NCI-H146 treated with DMSO at 0.1 percent for 48 hours (cell line): ENCODE measurements at regions not wholly inside any gene's neighbourhood (a gene's known extent, or its start where the extent isn't known, plus 50 kb on each side); places are given as distances from the start of the nearest gene placed in this dataset.

ENCODE experiments used
- DNase-seq: peaks from one replicate; lab custom pipeline; 2025; ENCODE audit not compliant: unreplicated experiment; lab: John Stamatoyannopoulos, UW

- DNase-seq = no peak
These were observed 1256.5 kb downstream of the STIM2 start for GRCh38 chr4:28117084-28117682.

DNA sequence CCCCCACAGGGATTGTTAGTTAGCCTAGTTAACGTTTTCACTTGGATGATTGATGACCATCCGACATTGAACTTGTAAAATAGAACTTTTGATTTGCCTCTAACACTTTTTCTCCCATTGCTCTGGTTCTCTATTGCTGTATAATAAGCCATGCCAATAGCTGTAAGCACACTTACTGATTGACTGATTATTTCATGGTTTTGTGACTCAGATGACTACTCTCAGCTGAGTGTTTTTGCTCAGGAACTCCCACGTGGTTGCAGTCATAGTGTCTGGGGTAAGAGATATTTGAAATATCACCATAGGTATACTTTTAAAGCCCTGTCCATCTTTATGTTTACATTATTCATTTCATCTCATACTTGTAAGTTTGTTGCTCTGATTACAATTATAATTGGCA, 1285.5 kb downstream of the STIM2 start:
- no peak for DNase-seq

DNA sequence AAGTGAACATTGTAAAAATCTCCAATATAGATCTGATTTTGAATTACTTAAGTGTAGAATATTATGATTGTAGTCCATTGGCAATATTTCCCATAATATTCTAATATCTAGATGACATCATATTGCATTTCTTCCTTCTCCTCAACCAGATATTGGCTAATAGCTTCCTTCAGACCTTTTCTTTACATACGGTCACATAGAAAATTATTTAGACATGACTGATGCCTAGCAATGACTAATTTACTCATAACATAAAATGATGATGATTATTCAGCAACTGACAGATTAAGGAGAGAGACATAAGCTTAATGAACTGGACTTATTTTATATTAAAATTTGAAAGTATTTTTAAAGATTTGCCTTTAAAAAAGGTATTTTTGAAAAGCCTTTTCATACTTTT, 1287.6 kb downstream of the STIM2 start:
- no peak for DNase-seq

- DNase-seq = no peak
These were observed 1289.1 kb downstream of the STIM2 start for GRCh38 chr4:28149762-28150161.

DNA sequence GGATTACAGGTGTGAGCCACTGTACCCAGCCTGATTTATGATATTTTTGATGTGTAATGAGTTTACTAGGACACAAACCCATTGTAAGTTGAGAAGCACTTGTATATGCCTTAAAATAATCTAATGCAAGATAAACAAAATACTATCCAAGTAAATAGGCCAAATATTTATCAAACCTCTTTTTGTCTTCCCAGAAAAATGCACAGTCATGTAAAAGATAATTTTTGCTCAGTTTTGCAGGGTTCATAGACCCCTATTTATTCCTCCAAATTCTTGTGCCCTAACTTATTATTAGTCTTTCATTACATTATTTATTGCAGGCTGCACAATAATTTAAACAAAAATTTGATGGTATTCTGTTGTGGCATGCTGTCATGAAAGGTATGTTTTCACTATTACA, 1290.7 kb downstream of the STIM2 start:
- no peak for DNase-seq

GRCh38 chr4:28167411-28167810, 1306.8 kb downstream of the STIM2 start:
- DNase-seq = no peak

DNA sequence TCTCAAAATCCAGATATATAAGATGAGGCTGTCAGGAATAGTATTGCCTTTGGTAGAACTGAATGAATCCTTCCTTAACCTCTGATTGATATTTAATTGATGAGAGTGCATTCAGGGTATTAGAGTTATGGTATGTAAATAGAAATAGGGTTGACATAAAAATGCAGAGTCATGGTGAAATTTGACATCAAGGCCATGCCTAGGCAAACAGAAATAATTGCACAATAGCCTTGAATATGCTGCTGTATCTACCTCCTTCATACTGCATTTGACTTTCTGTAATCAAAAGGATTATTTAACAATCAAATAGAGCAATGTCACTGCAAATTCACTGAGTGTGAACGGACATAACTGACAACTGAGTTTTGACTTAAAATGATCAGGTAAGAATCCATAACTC, 1316.3 kb downstream of the STIM2 start:
- DNase-seq = no peak

DNA sequence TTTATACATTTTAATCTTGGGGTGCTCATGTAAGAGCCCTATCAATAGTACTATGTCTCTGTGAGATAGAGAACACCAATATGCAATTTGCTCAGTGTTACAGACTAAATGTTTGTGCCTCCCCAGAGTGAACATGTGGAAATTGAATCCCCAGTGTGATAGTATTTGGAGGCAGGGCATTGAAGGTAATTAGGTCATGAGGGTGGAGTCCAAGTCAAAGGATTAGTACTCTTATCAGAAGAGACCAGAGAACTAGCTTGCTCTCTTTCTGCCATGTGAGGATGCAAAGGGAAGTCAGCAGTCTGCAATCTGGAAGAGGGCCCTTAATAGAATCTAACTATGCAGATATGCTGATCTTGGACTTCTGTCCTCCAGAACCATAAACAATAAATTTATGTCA, 1317.0 kb downstream of the STIM2 start:
- DNase-seq = no peak

DNA sequence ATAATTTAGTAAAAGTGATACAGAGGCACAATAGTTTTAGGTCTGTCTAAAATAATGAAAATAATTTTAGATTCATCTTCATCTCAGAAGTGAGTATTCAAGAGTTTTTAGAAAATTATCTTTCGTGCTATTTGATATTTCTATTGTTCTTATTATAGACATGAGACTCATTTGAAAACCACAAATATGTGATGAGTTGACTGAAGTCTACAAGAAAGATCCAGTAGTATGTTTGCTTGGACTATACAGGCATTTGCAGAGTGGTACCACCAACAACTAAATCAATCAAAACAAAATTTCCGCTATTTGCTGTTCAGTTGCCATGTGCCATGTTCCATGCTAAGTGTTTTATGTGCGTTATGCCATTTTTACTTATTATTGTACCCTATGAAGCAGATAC, 1318.5 kb downstream of the STIM2 start:
- DNase-seq = no peak

- no peak for DNase-seq
These were observed 1348.8 kb downstream of the STIM2 start for GRCh38 chr4:28209371-28209924.

DNA sequence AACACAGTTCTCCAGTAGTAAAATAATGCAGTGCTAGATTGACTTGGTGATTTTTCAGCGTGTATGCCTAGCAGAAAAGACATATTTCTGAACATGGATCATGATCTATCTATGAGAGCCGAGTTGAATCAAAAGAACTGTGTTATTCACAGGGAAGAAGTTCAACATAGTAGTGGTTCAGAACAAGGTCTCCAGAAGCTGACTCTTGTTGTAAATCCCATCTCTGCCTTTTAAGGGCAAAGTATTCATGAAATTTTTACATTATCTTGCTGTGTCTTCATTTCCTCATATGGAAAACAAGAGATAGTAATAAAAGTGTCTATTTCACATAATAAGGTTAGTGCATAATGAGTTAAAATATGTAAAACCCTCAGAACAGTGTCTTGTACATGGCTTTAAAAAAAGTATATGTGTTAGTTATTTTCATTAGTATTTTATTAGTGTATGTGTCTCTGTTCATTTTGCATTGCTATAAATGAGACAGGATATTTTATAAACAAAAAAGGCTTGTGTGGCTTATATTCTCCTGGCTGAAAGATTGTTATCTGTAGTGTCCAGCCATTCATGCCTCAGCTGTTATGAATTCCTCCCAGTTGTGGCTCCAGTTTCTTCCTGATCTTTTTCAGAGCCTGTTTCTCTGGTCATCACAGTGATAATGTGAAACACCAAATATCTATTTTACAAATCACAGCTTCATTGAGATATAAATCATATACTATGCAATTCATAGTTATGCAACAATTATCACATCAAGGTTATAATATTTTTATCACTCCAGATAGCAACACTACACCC, 1351.2 kb downstream of the STIM2 start:
- DNase-seq = no peak

DNA sequence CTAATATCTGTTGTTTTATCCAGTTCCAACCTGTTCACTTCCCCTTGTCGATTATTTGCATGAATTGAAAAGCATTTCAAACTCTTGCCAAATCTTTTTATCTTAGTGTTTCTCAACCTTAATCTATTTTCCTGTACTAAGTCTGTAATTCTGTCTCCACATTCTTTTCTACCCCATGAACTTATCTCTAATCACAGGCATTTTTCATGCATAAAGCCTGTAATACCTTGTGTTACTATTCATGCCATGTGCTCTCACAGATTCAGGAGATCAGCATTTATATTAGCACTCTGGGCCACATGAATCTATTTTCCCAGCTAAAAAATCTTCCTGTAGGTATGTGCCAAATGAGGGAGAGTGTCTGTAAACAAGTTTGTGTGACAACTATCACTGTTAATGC, 1360.9 kb downstream of the STIM2 start:
- no peak for DNase-seq

DNA sequence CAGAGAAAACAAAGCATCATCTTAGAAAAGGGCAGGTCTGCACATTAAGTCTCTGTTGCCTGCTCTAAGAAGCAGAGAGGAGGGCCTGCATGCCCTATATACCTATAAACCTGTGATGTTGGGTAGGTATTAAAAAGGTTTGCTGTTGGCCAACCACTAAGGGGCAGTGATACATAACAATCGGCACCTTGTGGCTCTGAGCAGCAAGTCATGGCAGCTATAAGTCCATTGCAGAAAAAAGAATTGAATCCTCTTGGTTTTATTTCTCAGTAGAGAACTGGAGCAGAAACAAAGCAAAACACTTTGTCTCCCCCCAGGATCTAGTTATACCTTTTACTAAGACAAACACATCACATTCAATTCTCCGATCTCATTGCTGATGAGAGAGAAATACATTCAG, 1364.4 kb downstream of the STIM2 start:
- DNase-seq = no peak

GRCh38 chr4:28225689-28226353, 1365.2 kb downstream of the STIM2 start:
- no peak for DNase-seq

GRCh38 chr4:28226962-28227361, 1366.3 kb downstream of the STIM2 start:
- no peak for DNase-seq

DNA sequence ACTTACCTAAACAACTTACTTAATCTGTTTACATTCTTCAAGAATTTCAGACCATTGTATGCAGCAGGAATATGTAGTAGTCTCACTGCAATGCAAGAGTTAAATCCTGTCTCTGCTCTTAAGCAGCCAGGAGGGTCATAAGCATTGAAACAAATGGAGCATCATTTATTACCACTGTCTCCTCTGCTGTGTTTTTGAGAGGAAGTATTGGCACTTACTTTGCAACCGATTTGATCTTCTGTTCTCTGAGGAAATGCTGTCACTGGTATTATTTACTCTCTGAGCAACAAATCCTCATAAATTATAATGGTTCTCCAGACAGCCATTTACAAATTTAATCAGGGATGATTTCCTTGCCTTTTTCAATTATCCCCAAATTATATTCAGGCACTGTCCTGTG, 1367.1 kb downstream of the STIM2 start:
- DNase-seq = no peak

DNA sequence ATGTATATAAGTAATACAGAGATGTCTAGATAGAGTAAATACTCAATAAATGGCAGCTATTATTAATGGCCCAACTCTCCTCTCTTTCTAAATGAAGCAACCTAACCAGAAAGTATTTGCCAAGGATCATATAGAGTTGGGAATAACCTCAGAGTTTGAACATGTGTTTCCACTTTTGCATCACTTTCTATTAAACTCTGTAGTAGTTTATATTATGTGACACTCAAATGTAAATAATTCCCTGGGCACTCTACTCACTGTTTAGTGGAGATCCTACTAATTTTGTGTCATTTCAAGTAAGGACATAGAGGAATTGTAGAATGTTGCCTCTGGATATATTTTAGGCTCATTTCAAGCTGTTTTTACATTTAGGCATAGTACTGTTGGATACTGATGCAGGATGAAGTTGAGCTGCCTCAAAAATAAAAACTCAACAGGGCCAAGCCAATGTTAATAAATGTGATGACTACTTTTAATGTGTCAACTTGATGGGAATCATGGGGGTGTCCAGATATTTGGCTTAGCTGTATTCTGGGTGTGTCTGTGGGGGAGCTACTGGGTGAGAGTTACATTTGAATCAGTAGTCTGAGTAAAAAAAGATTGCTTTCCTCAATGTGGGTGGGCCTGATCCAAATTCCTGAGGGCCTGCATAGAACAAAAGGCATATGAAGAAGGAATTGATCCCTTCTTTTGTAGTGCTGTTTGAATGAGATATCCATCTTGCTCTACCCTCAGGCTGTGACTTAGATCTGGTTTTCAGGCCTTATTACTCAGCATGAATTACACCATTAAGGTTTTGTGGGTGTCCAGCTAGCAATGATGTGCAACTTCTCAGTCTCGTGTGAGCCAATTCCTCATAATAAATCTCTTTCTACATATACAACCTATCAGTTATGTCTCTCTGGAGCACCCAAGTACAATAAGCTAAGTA, 1368.2 kb downstream of the STIM2 start:
- DNase-seq = no peak

- DNase-seq = no peak
These were observed 1371.7 kb downstream of the STIM2 start for GRCh38 chr4:28232376-28232775.

DNA sequence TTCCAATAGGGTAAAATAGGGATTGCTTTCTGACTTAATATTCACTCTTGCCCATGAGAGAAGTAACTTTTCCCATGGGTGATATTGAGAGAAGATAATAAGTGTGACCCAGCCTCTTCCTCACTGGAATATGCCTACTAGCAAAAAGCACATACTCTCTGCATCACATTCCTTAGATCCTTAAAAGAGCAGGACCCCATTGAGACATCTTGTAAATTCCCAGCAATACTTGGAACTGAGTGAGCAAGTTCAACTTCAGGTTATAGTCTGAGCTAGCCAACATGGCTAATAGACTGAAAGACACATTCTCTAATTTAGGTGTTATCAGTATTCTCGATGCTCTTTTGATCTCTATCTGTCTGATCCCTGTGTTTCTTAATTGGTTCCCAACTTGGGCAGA, 1372.3 kb downstream of the STIM2 start:
- DNase-seq = no peak

- no peak for DNase-seq
These were observed 1373.1 kb downstream of the STIM2 start for GRCh38 chr4:28233724-28234123.

- no peak for DNase-seq
These were observed 1378.2 kb downstream of the STIM2 start for GRCh38 chr4:28238876-28239275.
